ENCODE measurements at regions not wholly inside any gene's neighbourhood (a gene's known extent, or its start where the extent isn't known, plus 50 kb on each side); places are given as distances from the start of the nearest gene placed in this dataset.

- Histone ChIP-seq H3K4me3 (ENCODE audit: low read length) (no peak overlapping the region), H3K27me3 (ENCODE audit: insufficient read depth, low read length) (peaks cover 4% of the 10 kb centered on the region), H3K4me1 (ENCODE audit: insufficient read depth, low read length) (no peaks in the 10 kb centered on the region), H3K9me3 (ENCODE audit: low read depth, low read length) (no peaks in the 10 kb centered on the region)
These were observed 353.5 kb downstream of the ENC1 start for GRCh38 chr5:74286734-74287695.

- Histone ChIP-seq H3K9me3 (ENCODE audit: low read depth, low read length) (no peaks in the 10 kb centered on the region), H3K4me1 (ENCODE audit: insufficient read depth, low read length) (no peaks in the 10 kb centered on the region), H3K27me3 (ENCODE audit: insufficient read depth, low read length) (peaks cover 6% of the 10 kb centered on the region), H3K4me3 (ENCODE audit: low read length) (no peak overlapping the region)
These were observed 354.8 kb downstream of the ENC1 start for GRCh38 chr5:74285675-74286280.

GRCh38 chr5:74282490-74282889, 358.0 kb downstream of the ENC1 start:
- Histone ChIP-seq H3K9me3 (ENCODE audit: low read depth, low read length) (no peaks in the 10 kb centered on the region), H3K27me3 (ENCODE audit: insufficient read depth, low read length) (peaks cover 6% of the 10 kb centered on the region), H3K4me1 (ENCODE audit: insufficient read depth, low read length) (no peaks in the 10 kb centered on the region), H3K4me3 (ENCODE audit: low read length) (no peak overlapping the region)

- H3K4me3 ChIP-seq (ENCODE audit: low read length), result no peak overlapping the region
- H3K9me3 ChIP-seq (ENCODE audit: low read depth, low read length), result no peaks in the 10 kb centered on the region
- peaks cover 3% of the 10 kb centered on the region for H3K4me1 ChIP-seq (ENCODE audit: insufficient read depth, low read length)
- peaks cover 6% of the 10 kb centered on the region for H3K27me3 ChIP-seq (ENCODE audit: insufficient read depth, low read length)
These were observed 359.4 kb downstream of the ENC1 start for GRCh38 chr5:74281166-74281565.

GRCh38 chr5:74280306-74280705, 360.2 kb downstream of the ENC1 start:
- Histone ChIP-seq H3K9me3 (ENCODE audit: low read depth, low read length) (no peaks in the 10 kb centered on the region), H3K27me3 (ENCODE audit: insufficient read depth, low read length) (peaks cover 6% of the 10 kb centered on the region), H3K4me1 (ENCODE audit: insufficient read depth, low read length) (peaks cover 10% of the 10 kb centered on the region), H3K4me3 (ENCODE audit: low read length) (no peak overlapping the region)

GRCh38 chr5:74279244-74279643, 361.3 kb downstream of the ENC1 start:
- H3K9me3 ChIP-seq (ENCODE audit: low read depth, low read length), result no peaks in the 10 kb centered on the region
- H3K4me3 ChIP-seq (ENCODE audit: low read length), result no peak overlapping the region
- H3K4me1 ChIP-seq (ENCODE audit: insufficient read depth, low read length), result peaks cover 21% of the 10 kb centered on the region
- H3K27me3 ChIP-seq (ENCODE audit: insufficient read depth, low read length), result peaks cover 6% of the 10 kb centered on the region

- no peak overlapping the region for H3K4me3 ChIP-seq (ENCODE audit: low read length)
- peaks cover 23% of the 10 kb centered on the region for H3K4me1 ChIP-seq (ENCODE audit: insufficient read depth, low read length)
- H3K9me3 ChIP-seq (ENCODE audit: low read depth, low read length), result no peaks in the 10 kb centered on the region
- peaks cover 5% of the 10 kb centered on the region for H3K27me3 ChIP-seq (ENCODE audit: insufficient read depth, low read length)
These were observed 363.1 kb downstream of the ENC1 start for GRCh38 chr5:74277418-74277817.

- H3K4me3 ChIP-seq (ENCODE audit: low read length), result no peak overlapping the region
- H3K9me3 ChIP-seq (ENCODE audit: low read depth, low read length), result no peaks in the 10 kb centered on the region
- no peaks in the 10 kb centered on the region for H3K27me3 ChIP-seq (ENCODE audit: insufficient read depth, low read length)
- H3K4me1 ChIP-seq (ENCODE audit: insufficient read depth, low read length), result peaks cover 23% of the 10 kb centered on the region
These were observed 365.1 kb downstream of the ENC1 start for GRCh38 chr5:74275171-74275992.

DNA sequence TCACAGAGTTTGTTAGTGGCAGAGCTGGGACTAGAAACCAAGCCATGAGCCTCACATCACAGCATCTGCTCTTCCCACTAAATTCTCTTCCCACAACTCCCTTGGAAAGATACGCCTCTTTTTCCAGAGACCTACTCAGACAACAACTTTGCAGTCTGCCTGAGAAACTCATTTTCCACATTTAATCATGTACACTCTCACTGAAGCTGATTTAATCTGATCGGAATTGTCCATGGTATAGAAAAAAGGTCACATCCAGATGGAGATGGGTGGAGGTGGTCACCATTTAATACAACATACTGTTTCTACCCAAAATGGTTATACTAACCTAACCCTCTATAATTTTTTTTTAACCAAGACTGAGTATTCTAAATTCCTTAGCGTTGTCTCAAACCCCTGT, 366.2 kb downstream of the ENC1 start:
- H3K4me1 ChIP-seq (ENCODE audit: insufficient read depth, low read length), result peaks cover 23% of the 10 kb centered on the region
- no peak overlapping the region for H3K4me3 ChIP-seq (ENCODE audit: low read length)
- no peaks in the 10 kb centered on the region for H3K9me3 ChIP-seq (ENCODE audit: low read depth, low read length)
- H3K27me3 ChIP-seq (ENCODE audit: insufficient read depth, low read length), result no peaks in the 10 kb centered on the region

GRCh38 chr5:74272831-74273451, 367.6 kb downstream of the ENC1 start:
- Histone ChIP-seq H3K27me3 (ENCODE audit: insufficient read depth, low read length) (no peaks in the 10 kb centered on the region), H3K9me3 (ENCODE audit: low read depth, low read length) (no peaks in the 10 kb centered on the region), H3K4me1 (ENCODE audit: insufficient read depth, low read length) (peaks cover 23% of the 10 kb centered on the region), H3K4me3 (ENCODE audit: low read length) (no peak overlapping the region)

DNA sequence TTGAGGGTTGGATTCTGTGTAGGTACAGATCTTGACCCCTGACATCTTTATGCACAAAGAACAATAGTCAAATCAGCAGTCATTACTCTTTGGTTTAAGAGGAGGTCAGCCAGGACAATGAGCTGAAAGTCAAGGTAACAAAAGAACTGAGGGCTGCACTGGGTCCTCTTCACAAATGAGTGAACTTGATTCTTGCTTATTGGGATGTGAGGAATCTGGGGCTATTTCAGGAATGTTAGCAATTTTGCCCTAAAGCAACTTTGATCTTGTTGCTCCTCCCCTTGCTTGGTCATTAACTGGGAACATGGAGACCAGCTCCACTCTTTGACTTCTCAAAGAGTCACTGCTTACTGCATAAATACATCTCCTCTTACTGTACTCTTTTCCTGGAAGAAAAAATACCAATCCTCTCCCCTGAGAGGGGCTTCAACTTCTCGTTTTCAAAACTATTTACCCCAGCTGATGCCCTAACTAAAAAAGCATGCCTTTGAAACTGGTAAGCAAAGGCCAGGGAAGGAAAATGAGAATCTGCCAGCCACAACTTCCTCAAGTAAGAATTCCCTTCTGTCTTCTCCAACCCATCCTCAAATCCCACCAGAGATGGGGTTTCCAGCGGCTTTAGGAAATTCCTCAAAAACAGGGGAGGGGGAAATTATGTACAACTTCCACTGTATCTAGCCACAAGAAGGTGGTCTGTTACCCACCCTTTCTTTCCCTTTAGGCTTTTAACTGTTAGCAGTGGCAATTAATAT, 368.3 kb downstream of the ENC1 start:
- H3K9me3 ChIP-seq (ENCODE audit: low read depth, low read length), result no peaks in the 10 kb centered on the region
- peaks cover 23% of the 10 kb centered on the region for H3K4me1 ChIP-seq (ENCODE audit: insufficient read depth, low read length)
- no peak overlapping the region for H3K4me3 ChIP-seq (ENCODE audit: low read length)

DNA sequence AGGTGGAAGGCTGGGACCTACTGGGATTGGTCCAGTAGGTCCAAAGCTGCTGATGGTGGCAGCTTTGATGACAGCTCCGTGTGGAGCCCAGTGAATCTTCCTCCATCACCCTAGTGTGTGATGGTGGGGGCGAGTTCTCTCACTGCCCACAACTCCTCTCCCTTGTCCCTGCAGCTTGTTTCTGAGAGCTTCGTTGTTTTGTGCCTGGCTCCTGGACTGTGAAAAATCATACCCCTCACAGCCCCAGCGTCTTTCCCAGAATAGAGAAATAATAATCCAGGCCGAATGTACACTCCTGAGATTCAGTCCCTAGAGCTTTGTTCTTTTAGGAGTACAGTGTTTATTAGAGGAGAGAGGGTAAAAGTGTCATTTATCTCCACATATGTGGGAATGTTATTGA, 372.2 kb downstream of the ENC1 start:
- no peak overlapping the region for H3K4me3 ChIP-seq (ENCODE audit: low read length)
- H3K9me3 ChIP-seq (ENCODE audit: low read depth, low read length), result no peaks in the 10 kb centered on the region
- no peaks in the 10 kb centered on the region for H3K4me1 ChIP-seq (ENCODE audit: insufficient read depth, low read length)
- no peaks in the 10 kb centered on the region for H3K27me3 ChIP-seq (ENCODE audit: insufficient read depth, low read length)

More for the DNA sequence above, 368.3 kb downstream of the ENC1 start:
- no peaks in the 10 kb centered on the region for H3K27me3 ChIP-seq (ENCODE audit: insufficient read depth, low read length)

DNA sequence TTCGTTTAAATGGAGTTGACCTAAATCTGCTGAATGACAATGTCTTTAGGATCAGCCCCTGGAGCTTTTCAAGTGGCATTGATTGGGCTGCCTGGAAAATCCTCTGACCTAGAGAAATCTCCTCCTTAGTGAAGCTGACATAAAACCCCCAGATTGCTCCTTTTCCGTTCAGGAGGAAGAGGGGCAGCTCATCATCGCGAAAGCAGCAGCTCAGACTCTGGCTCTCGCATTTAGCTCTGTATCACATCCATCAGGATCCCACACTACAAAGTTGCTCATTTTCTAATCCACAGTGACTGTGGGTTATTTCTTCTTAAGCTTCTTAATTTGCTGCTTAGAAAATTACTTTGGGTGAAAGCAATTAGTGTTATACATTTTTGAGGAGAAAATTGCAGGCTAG, 373.7 kb downstream of the ENC1 start:
- Histone ChIP-seq H3K9me3 (ENCODE audit: low read depth, low read length) (no peaks in the 10 kb centered on the region), H3K4me3 (ENCODE audit: low read length) (no peak overlapping the region), H3K4me1 (ENCODE audit: insufficient read depth, low read length) (peaks cover 3% of the 10 kb centered on the region), H3K27me3 (ENCODE audit: insufficient read depth, low read length) (no peaks in the 10 kb centered on the region)

DNA sequence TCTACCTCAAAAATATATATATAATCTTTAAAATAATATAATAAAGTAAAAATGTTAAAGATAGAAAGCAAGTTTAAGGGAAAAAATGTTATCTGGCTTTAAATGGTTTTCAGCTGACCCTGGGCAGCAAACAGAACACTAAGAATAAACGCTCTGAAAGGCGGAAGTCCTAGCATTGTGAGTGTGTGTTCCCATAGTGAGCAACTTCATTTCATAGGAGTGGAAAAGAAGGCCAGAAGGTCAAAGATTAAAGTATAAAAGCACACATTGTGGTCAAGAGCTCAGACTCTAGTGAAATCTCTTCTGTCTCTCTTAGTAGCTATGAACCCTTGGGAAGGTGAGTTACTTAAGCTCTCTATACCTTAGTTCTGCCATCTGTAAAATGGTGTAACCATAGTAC, 374.4 kb downstream of the ENC1 start:
- Histone ChIP-seq H3K27me3 (ENCODE audit: insufficient read depth, low read length) (no peaks in the 10 kb centered on the region), H3K4me3 (ENCODE audit: low read length) (no peak overlapping the region), H3K4me1 (ENCODE audit: insufficient read depth, low read length) (peaks cover 10% of the 10 kb centered on the region), H3K9me3 (ENCODE audit: low read depth, low read length) (no peaks in the 10 kb centered on the region)
